H1 (cell line): ENCODE measurements at regions not wholly inside any gene's neighbourhood (a gene's known extent, or its start where the extent isn't known, plus 50 kb on each side); places are given as distances from the start of the nearest gene placed in this dataset.

Experiments
- BRCA1 ChIP-seq: IDR thresholded peaks from 2 replicates; pipeline ENCODE4 v1.6.1; 2012; ENCODE audit warnings: low read depth, low read length, improper control_type of control experiment
- CBX5 ChIP-seq: fragments of 300-800, 300-1000 bp; sonication (generic); IDR thresholded peaks from 2 replicates; pipeline ENCODE4 v1.7.1; 2016; ENCODE audit warnings: antibody characterized with exemption, low read length, low read depth
- EP300 ChIP-seq, 2 experiments: IDR thresholded peaks; 1 replicate in 1 of 2; 2 replicates in 1 of 2; pipeline ENCODE4 v1.6.1; 2011 to 2012; ENCODE audit warnings: low read depth in 2 of 2, low read length in 2 of 2, mild to moderate bottlenecking in 2 of 2, borderline replicate concordance in 1 of 2, inconsistent platforms in 1 of 2, moderate library complexity in 1 of 2
- EZH2 ChIP-seq: fragments of 200-600 bp; sonication (generic); IDR thresholded peaks from 2 replicates; pipeline ENCODE4 v1.7.1; 2012; ENCODE audit warnings: low read depth, mild to moderate bottlenecking, moderate library complexity, low read length, inconsistent platforms; ENCODE audit not compliant: severe bottlenecking
- MAX ChIP-seq: IDR thresholded peaks from 2 replicates; pipeline ENCODE4 v1.6.1; 2012; ENCODE audit warnings: inconsistent platforms
- NRF1 ChIP-seq: IDR thresholded peaks from 2 replicates; pipeline ENCODE4 v1.6.1; 2011; ENCODE audit warnings: mild to moderate bottlenecking, low read depth, low read length, improper control_type of control experiment
- POU5F1 ChIP-seq: IDR thresholded peaks from 2 replicates; pipeline ENCODE4 v1.6.1; 2011; ENCODE audit warnings: low read depth, mild to moderate bottlenecking, low read length, moderate library complexity
- RBBP5 ChIP-seq: IDR thresholded peaks from 2 replicates; pipeline ENCODE4 v1.7.1; 2012; ENCODE audit warnings: low read depth, mild to moderate bottlenecking, inconsistent platforms, low read length, moderate library complexity, borderline replicate concordance
- SIX5 ChIP-seq: IDR thresholded peaks from 2 replicates; pipeline ENCODE4 v1.6.1; 2011; ENCODE audit warnings: mild to moderate bottlenecking, low read depth, low read length
- SP2 ChIP-seq: IDR thresholded peaks from 2 replicates; pipeline ENCODE4 v1.6.1; 2012; ENCODE audit warnings: mild to moderate bottlenecking, low read length, inconsistent platforms
- TEAD4 ChIP-seq: IDR thresholded peaks from 2 replicates; pipeline ENCODE4 v1.6.1; 2012; ENCODE audit warnings: low read depth, low read length, inconsistent platforms, mixed read lengths
- TF ChIP-seq, protein P1 (sequence below), 3 experiments: IDR thresholded peaks; 1 replicate in 2 of 3; 2 replicates in 1 of 3; pipeline versions ENCODE4 v1.5.1 to v1.6.1; 2011; ENCODE audit warnings: low read length in 3 of 3, mild to moderate bottlenecking in 3 of 3, inconsistent platforms in 2 of 3, low read depth in 1 of 3, moderate library complexity in 1 of 3; ENCODE audit not compliant: insufficient read depth in 1 of 3; ENCODE audit errors: control extremely low read depth in 1 of 3

GRCh38 chr11:43578346-43579170, 102.0 kb upstream of the HSD17B12 start:
- TF ChIP-seq SIX5 (no peak), BRCA1 (no peak), CBX5 (no peak), NRF1 (no peak), RBBP5 (no peak), SP2 (no peak), EZH2 (peak; percentile 54), EP300 (IDR thresholded peaks at IDR 0.05; ENCODE audit: borderline replicate concordance in 1 of 2, low read depth in 2 of 2, low read length in 2 of 2) (no peak), MAX (peak; percentile 70), POU5F1 (no peak), TEAD4 (no peak)
- TF ChIP-seq, protein P1, sequence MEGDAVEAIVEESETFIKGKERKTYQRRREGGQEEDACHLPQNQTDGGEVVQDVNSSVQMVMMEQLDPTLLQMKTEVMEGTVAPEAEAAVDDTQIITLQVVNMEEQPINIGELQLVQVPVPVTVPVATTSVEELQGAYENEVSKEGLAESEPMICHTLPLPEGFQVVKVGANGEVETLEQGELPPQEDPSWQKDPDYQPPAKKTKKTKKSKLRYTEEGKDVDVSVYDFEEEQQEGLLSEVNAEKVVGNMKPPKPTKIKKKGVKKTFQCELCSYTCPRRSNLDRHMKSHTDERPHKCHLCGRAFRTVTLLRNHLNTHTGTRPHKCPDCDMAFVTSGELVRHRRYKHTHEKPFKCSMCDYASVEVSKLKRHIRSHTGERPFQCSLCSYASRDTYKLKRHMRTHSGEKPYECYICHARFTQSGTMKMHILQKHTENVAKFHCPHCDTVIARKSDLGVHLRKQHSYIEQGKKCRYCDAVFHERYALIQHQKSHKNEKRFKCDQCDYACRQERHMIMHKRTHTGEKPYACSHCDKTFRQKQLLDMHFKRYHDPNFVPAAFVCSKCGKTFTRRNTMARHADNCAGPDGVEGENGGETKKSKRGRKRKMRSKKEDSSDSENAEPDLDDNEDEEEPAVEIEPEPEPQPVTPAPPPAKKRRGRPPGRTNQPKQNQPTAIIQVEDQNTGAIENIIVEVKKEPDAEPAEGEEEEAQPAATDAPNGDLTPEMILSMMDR (IDR thresholded peaks at IDR 0.05; ENCODE audit: control extremely low read depth in 1 of 3, insufficient read depth in 1 of 3, low read depth in 1 of 3, low read length in 3 of 3): no peak
